ENCODE measurements at regions not wholly inside any gene's neighbourhood (a gene's known extent, or its start where the extent isn't known, plus 50 kb on each side); places are given as distances from the start of the nearest gene placed in this dataset.

GRCh38 chrX:139026811-139027210 lies 315.3 kb upstream of the FGF13 start (continued):
- TF ChIP-seq ARID4B (CRISPR knock-in tag; IDR thresholded peaks at IDR 0.05) (no peak), PRMT5 (CRISPR knock-in tag; IDR thresholded peaks at IDR 0.05) (no peak), ZNF121 (CRISPR knock-in tag; conservative IDR thresholded peaks at IDR 0.05) (no peak)

GRCh38 chrX:139026406-139026805 lies 314.9 kb upstream of the FGF13 start:
- in situ Hi-C loops (cut with MboI) (no loop called here), intact Hi-C loops (cut with micrococcal nuclease) (no loop called here)
- BruUV-seq (replicated peaks): no TSS peak

More at GRCh38 chrX:139026406-139026805, 314.9 kb upstream of the FGF13 start:
- Histone ChIP-seq H3K4me2 (ENCODE audit: insufficient read depth, low read length) (no peak overlapping the region), H3K9ac (ENCODE audit: insufficient read depth in 1 of 2, low read depth in 2 of 2, low read length in 2 of 2) (no peak overlapping the region), H3K36me3 (ENCODE audit: control insufficient read depth, insufficient read depth, low read length) (no peaks in the 10 kb centered on the region), H4K20me1 (replicated peaks; ENCODE audit: control insufficient read depth, insufficient read depth, low read length) (no peaks in the 10 kb centered on the region), H3K4me3 (no peak overlapping the region), H3K79me2 (ENCODE audit: control insufficient read depth, insufficient read depth, low read length) (no peaks in the 10 kb centered on the region), H3K9me3 (replicated peaks; ENCODE audit: control insufficient read depth, insufficient read depth, low read depth, low read length) (no peaks in the 10 kb centered on the region), H2AFZ (ENCODE audit: low read depth, low read length) (no peak overlapping the region), H3K4me1 (replicated peaks in 1 of 2; ENCODE audit: control insufficient read depth in 2 of 2, insufficient read depth in 2 of 2, low read length in 2 of 2) (no peaks in the 10 kb centered on the region), H3K9me1 (ENCODE audit: control insufficient read depth, insufficient read depth, low read length) (no peaks in the 10 kb centered on the region), H3K27me3 (ENCODE audit: control insufficient read depth in 2 of 2, insufficient read depth in 2 of 2, low read length in 2 of 2) (no peaks in the 10 kb centered on the region), H3K27ac (ENCODE audit: extremely low read depth, low read depth, low read length) (no peak overlapping the region)
- POLR2A ChIA-PET: no interaction called here
- ATAC-seq (no peak), FAIRE-seq (no peak), DNase-seq (ENCODE audit: extremely low read depth in 1 of 4, low spot score in 3 of 4) (no peak)
- WGBS (ENCODE audit: insufficient coverage, low coverage, missing lambda C conversion rate): 11% methylated on average over 2 of the region's 2 CpGs
- CTCF ChIA-PET (ENCODE audit: low intra/inter-chr PET ratio): no interaction called here
- no peak for TF ChIP-seq ZNF354B (CRISPR knock-in tag; IDR thresholded peaks at IDR 0.05)
- TF ChIP-seq ZSCAN32 (CRISPR knock-in tag; IDR thresholded peaks at IDR 0.05): no peak
- no peak for TF ChIP-seq SMARCE1 (IDR thresholded peaks at IDR 0.05)
- no peak for TF ChIP-seq MED1 (CRISPR knock-in tag; IDR thresholded peaks at IDR 0.05; ENCODE audit: borderline replicate concordance)
- no peak for TF ChIP-seq ZNF655 (CRISPR knock-in tag; IDR thresholded peaks at IDR 0.05)
- TF ChIP-seq JUND (IDR thresholded peaks at IDR 0.05; ENCODE audit: borderline replicate concordance, low read depth, low read length): no peak
- TF ChIP-seq JUND (tag; IDR thresholded peaks at IDR 0.05; ENCODE audit: borderline replicate concordance, low read depth, low read length): no peak
- no peak for TF ChIP-seq SUPT5H (IDR thresholded peaks at IDR 0.05)
- TF ChIP-seq PYGO2 (tag; IDR thresholded peaks at IDR 0.05): no peak
- no peak for TF ChIP-seq ZNF583 (CRISPR knock-in tag; IDR thresholded peaks at IDR 0.05)
- TF ChIP-seq HDGF (IDR thresholded peaks at IDR 0.05): no peak
- TF ChIP-seq ZNF696 (CRISPR knock-in tag; conservative IDR thresholded peaks at IDR 0.05): no peak
- no peak for TF ChIP-seq CSDE1 (IDR thresholded peaks at IDR 0.05)
- TF ChIP-seq FOS (IDR thresholded peaks at IDR 0.05; ENCODE audit: extremely low read depth, insufficient read length): no peak
